AG04449 (cell line): ENCODE measurements at regions not wholly inside any gene's neighbourhood (a gene's known extent, or its start where the extent isn't known, plus 50 kb on each side); places are given as distances from the start of the nearest gene placed in this dataset.

ENCODE experiments used
- CTCF ChIA-PET: fragments of 350-600 bp; formaldehyde crosslinking; extraction: SDS; loops from one replicate; lab custom pipeline; 2021; ENCODE audit warnings: antibody characterized with exemption; lab: Yijun Ruan, JAX
- POLR2A ChIA-PET: fragments of 400-600, 350-600 bp; formaldehyde crosslinking; extraction: SDS; loops from one replicate; lab custom pipeline; 2020; ENCODE audit warnings: antibody characterized with exemption, inconsistent platforms; lab: Yijun Ruan, JAX
- DNase-seq: peaks from one replicate; pipeline ENCODE4 v3.0.0-alpha.2; 2010; ENCODE audit warnings: low read depth, low spot score
- H3K4me3 ChIP-seq: 2 replicates; pipeline ENCODE4 v1.5.1; 2011; ENCODE audit warnings: low read depth, mild to moderate bottlenecking, control low read depth, low read length
- TF ChIP-seq, protein P1 (sequence below): IDR thresholded peaks from one replicate; pipeline ENCODE4 v1.5.1; 2011; ENCODE audit warnings: mild to moderate bottlenecking, moderate library complexity, low read length, control low read depth, inconsistent platforms; ENCODE audit not compliant: insufficient read depth; ENCODE audit errors: missing control alignments

DNA sequence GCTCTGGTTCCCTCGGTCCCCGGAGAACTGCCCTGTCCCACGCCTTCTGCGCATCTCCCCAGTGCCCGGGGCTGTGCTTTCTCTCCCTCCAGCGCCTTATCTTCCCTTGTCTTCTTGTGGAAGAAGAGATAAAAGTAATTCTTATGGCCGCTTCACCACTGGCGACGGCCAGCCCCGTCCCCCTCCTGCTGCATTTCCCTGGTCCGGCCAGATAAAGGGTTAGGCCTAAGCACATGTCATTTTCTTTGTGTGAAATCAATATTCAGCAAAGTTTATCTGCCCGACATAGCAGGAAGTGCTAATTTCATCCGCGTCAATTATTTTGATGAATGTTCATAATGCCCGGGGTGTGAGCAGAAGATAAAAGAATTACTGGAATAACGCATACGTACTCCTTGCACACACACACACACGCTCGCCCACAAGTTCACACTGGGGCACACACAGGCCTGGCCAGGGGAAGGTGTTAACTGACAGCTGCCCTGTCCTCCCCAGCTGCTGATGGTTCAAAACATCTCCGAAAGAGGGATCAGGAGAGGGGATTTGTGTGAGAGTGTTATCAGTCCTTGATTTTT lies 177.7 kb upstream of the LHX5 start:
- no peak for DNase-seq
- POLR2A ChIA-PET, result no interaction called here
- CTCF ChIA-PET, result no interaction called here

DNA sequence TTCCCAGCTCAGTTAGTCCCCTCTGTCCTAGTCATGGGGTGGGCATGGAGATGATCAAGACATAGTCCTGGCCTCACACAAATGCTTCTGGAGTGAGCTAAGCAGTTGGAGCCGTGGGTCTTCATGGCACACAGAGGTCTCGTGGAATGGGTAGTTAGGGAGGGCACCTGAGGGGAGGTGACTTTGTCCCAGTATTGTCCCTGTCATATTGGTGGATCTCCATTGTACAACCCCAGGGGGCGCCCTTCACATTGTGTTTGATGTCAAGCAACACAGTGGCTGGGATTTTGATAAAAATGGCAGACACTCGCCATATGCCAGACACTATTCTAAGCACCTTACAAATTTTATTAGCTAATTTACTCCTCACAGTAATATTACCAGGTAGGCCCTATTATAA lies 175.4 kb upstream of the LHX5 start:
- POLR2A ChIA-PET, result no interaction called here
- TF ChIP-seq, protein P1, sequence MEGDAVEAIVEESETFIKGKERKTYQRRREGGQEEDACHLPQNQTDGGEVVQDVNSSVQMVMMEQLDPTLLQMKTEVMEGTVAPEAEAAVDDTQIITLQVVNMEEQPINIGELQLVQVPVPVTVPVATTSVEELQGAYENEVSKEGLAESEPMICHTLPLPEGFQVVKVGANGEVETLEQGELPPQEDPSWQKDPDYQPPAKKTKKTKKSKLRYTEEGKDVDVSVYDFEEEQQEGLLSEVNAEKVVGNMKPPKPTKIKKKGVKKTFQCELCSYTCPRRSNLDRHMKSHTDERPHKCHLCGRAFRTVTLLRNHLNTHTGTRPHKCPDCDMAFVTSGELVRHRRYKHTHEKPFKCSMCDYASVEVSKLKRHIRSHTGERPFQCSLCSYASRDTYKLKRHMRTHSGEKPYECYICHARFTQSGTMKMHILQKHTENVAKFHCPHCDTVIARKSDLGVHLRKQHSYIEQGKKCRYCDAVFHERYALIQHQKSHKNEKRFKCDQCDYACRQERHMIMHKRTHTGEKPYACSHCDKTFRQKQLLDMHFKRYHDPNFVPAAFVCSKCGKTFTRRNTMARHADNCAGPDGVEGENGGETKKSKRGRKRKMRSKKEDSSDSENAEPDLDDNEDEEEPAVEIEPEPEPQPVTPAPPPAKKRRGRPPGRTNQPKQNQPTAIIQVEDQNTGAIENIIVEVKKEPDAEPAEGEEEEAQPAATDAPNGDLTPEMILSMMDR, result peak; percentile 6
- CTCF ChIA-PET, result interaction anchor here (1.0 kb wide), 1 partner anchor 267 kb away, joined by 4 read pairs; no protein-coding TSS in a partner anchor
- H3K4me3 ChIP-seq, result no peak overlapping the region
- DNase-seq, result no peak

More for the DNA sequence above, 177.7 kb upstream of the LHX5 start:
- TF ChIP-seq, protein P1, result no peak
- H3K4me3 ChIP-seq, result no peak overlapping the region

DNA sequence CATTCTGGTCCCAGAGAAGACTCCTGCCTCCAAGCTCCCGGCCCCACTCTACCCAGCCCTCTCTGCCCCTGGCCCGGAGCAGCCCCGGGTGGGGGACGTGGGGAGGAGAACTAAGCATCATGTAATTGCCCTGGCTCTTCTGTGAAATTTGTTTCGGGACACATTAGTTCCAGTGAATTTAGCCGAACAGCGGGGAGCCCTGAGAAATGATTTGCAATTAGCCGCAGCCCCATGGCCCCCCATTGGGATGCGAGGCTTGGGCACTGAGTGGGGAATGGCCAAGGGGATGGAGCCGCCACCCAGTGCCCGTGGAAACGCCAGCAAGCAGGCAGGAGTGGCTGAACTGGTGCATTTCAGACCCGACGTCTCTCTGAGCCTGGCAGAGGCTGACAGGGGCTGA lies 173.9 kb upstream of the LHX5 start:
- no peak overlapping the region for H3K4me3 ChIP-seq
- no peak for DNase-seq
- TF ChIP-seq, protein P1, result no peak
- ChIA-PET CTCF (no interaction called here), POLR2A (no interaction called here)

DNA sequence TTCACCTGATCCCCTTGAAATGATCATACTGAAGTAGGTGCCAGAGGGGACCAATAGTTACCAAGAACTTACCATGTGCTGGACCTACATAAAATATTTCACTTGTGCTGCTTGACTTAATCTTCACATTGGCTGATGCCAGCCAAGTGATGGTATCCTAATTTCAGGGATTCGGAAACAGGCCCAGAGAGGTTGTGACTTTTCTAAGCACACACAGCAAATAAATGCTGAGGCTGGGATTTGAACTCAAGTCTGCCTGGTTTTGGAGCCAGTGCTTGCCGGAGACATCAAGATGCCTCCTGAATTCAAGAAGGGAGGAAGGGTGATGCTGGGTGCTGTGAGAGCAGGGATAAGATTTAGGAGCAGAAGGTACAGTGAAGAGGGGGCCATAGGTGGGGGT lies 173.5 kb upstream of the LHX5 start:
- CTCF ChIA-PET, result no interaction called here
- TF ChIP-seq, protein P1, result no peak
- POLR2A ChIA-PET, result no interaction called here
- DNase-seq, result no peak
- no peak overlapping the region for H3K4me3 ChIP-seq

DNA sequence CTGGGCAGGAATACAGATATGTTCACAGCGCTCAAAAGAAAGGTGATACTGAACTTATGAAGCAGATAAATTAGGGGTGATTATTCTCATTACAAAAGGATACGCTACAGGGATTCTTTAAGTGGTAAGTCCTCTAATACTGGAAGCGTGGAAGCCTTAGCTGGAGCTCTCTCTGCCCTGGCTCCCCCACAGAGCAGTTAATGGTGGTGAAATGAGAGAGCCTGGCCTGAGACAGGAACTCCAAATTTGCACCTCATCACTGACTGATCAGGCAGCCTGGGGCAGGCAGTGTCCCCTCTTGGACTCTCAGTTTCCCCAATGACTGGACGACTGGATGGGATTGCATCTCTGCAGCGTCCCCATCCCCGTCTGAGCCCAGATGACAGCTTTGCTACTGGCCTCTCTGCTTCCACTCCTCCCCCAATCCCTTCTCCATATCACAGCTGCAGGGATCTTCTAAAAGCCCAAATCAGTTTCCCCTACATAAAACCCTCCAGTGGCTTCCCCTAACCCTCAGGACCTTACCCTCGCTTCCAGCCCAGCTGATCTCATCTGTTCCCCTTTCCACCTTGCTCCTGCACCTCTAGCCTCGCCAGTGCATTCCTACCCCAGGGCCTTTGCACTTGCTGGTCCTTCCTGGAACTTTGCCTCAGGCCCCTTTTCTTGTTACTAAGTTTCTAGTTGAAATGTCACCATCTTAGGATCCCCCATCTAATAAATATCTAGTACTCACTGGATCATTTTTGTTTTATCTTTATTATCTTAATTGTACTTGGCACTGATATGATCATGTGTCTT lies 171.7 kb upstream of the LHX5 start:
- CTCF ChIA-PET, result no interaction called here
- no peak for DNase-seq
- TF ChIP-seq, protein P1, result no peak
- no peak overlapping the region for H3K4me3 ChIP-seq
- POLR2A ChIA-PET, result no interaction called here

DNA sequence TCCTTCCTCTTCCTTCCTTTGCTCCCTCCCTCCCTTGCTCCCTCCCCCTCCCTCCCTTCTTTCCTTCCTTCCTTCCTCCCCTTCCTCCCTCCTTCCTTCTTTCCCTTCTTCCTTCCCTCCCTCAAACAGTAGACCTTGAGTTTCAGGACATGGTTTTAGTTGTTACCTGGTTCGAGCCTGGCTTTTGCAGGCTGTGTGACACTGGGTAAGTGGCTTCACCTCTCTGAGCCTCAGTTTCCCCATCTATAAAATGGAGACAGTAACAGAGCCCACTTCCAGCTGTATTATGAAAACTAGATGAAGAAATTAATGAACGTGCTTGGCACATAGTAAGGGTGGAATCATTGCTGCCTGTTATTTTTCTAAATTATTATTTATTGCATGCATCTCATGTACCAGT lies 171.0 kb upstream of the LHX5 start:
- ChIA-PET POLR2A (no interaction called here), CTCF (no interaction called here)
- DNase-seq, result no peak
- no peak overlapping the region for H3K4me3 ChIP-seq
- TF ChIP-seq, protein P1, result no peak
